ENCODE measurements at regions not wholly inside any gene's neighbourhood (a gene's known extent, or its start where the extent isn't known, plus 50 kb on each side); places are given as distances from the start of the nearest gene placed in this dataset.
"Not testable (repeated sequence)": the region's sequence is repeated elsewhere in the genome, so short reads cannot be mapped to it uniquely, and the experiment has no call there.

DNA sequence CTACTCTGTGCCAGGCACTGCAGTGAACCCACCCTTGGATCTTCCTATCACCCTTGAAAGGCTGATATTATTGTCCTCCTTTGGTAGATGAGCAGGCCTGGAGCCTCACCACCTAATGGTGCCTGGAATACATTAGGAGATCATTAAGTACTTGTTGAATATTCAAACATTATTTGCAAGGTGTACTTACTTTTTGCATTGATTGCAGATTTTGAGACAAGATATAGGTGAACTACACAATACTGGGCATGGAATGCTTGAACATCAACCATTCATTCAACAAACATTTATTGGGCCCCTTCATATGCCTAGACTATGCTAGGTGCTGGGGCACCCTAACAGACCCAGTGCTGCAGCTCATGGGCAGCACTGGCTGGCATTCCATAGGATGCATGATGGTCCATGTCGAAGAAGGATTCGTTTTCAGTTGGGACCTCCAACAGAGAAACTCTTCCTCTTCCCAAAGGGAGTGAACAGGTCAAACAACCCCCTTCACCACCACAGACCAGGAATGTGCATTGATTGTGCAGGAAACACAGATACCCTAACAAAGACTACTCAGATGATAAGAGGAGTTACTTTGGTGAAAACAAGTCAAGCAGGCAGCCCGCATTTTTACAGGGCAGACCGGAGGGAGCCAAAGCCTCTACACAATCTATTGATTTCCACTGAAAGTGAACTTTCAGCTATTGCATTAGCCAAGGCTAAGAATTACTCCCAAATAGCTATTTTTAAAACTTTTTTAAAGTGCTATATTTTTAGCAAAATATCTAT, 149.6 kb upstream of the SH3BP4 start:
- no peak for DNase-seq (ENCODE audit: low read depth, low spot score)

DNA sequence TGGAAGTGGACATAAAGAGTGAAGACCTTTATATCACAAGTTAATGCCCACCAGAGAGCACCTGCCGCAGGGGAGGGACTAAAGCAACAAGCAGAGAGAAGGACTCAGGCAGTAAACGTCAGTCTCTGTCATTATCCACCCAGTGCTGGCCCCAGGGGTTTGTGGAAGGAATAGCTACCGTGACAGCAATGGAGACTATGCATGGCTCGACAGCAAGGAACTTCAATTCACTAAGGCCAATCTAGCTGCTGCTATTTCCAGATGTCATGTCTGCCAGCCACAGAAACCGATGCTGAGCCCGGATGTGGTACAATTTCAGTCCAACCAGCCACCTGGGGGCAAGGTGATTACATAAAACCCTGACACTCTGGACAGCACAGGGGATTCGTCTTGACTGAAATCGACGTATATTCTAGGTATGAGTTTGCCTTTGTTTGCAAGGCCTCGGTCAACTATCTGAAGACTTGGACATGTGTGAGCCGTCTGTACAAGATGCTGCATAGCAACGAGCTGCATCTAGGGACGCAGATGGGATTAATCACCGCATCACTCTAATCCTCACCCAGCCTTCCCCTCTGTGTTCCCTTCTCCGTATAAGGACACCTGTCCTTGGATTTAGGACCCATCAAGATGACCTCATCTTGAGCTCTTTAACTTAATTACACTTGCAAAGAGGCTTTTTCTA, 154.1 kb upstream of the SH3BP4 start:
- no peak for DNase-seq (ENCODE audit: low read depth, low spot score)

DNA sequence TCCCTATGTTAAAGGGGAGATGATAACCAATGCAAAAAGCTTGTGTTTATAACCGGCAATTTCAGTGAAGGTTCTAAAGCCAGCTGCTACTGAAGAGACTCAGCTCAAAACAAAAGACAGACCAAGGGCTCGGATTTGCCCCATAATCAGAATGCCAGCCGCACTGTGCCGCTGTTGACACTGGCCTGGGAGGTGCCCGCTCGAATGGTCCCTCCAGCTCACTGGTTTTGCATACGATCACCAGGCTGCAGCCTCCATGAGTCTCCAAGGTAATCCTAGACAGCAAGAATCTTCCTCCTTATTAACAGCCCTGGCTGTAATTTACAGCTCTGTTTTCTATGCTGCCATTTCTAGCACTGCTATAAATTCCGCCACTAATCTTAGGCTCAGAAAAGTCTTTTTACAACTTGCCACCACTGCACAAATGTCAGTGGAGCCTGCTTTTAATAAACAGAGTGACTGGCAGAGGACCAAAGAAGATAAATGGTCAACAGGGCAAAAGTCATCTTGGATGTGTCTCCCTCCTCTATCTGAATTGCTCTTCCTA, 155.7 kb upstream of the SH3BP4 start:
- no peak for DNase-seq (ENCODE audit: low read depth, low spot score)

DNA sequence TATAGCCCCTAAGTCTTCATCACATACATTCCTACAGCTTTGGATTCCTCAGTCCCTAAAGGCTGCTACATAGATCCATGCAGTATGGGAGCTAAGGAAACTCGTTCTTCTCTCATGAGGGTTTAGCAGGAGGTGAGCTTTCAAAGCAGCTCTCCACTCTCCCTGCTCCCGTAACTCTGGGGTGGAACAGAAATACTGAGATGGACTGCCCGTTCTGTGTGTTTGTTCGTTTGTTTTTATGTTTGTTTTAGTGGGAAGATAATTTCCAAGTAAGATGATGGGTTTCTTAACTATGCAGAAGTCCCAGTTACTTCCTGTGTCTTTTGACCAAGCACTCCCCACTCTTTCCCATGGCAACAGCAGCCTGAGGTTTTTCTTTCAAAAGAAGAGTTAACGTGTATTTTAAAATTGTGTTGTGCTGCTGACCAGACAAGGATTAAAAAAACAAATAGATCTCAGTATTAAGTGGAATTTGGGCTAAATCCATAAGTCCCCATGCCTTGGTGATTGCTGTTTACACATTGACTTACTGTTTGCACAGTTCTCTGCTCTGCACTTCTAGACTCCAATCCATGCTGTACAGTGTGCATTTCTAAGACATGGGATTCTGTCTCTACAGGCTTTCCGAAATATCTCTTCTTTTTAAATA, 156.4 kb upstream of the SH3BP4 start:
- no peak for DNase-seq (ENCODE audit: low read depth, low spot score)

DNA sequence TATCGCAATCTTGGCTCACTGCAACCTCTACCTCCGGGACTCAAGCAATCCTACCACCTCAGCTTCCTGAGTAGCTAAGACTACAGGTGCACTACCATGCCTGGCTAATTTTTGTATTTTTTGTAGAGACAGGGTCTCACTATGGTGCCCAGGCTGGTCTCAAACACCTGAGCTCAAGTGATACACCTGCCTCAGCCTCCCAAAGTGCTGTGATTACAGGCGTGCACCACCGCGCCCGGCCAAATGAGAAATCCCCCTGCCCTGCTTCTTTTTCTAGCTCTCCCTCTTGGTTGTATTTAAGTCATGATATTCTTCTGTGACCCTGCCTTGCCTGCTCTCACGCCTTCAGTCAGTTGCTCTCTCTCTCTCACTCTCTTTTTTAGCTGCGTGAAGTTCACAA, 157.0 kb upstream of the SH3BP4 start:
- DNase-seq (ENCODE audit: low read depth, low spot score), result no peak

DNA sequence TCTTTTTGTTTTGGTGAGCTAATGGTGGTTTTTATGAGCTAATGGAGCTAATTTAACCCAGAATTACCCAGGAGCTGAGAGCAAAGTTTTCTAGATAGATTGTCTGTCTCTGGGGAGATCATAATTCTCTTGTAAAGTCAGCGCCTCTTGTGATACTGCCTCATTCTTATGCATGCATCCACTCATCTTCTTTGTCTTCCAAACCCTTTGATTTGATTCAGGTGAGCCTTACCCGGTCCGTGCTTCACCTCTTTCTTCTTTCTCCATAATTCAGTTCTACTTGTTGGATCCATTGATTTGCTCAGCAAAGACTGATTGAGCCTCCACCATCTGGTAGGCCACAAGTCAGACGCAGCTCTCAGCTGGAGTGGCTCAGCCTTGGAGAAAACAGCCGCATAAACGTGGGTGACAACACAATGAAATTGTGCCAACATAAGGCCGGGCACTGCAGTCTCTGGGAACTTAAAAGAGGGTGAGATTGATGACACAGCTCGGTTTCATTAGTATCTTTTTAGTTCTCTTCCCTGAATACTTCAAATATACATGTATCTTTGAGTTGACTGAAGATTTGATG, 158.5 kb upstream of the SH3BP4 start:
- DNase-seq (ENCODE audit: low read depth, low spot score), result no peak

DNA sequence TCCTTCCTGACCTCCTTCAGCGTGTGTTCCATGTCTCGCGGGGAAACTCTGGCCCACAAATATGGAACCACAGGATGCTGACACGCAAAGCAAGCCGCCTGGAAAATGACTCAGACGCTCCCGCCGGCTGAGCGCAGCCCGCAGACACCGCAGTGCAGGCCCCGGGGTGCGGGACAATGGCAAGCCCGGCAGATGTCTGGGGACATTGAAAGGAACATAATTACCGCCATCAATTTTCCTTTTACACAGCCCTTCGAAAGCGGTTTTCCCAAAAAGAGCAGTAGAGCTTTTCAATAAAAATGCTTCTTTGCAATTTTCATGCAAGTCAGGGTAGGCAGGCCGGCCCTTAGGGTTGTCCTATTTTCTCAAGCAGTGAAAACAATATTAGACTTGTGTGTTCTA, 159.2 kb upstream of the SH3BP4 start:
- no peak for DNase-seq (ENCODE audit: low read depth, low spot score)

DNA sequence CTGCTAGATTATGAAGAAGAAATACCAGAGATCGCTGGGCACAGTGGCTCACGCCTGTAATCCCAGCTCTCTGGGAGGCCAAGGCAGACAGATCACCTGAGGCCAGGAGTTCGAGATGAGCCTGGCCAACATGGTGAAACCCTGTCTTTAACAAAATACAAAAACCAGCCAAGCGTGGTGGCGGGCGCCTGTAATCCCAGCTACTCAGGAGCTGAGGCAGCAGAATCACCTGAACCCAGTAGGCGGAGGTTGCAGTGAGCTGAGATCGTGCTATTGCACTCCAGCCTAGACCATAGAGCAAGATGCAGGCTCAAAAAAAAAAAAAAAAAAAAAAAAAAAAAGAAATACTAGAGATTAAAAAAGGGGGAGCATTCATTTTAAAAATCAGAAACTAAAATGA, 159.7 kb upstream of the SH3BP4 start:
- DNase-seq (ENCODE audit: low read depth, low spot score), result not testable (repeated sequence)

DNA sequence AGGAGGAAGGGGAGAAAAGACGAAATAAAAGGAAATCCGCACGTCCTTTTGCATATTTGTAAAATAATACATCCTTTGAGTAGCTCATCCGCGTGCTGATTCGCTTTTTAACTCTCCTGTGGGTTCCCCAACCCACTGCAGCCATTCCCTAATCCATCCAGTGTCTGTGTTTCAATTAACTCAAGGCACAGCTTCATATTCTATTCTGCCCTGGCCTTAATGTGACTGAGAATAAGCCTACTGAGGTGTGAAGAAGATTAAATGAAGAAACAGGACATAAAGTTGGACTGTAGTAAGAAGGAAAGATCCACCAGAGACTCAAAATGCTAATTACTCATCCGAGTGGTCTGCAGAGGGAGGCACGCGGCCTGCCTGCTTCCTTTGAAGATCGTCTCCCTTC, 161.4 kb upstream of the SH3BP4 start:
- DNase-seq (ENCODE audit: low read depth, low spot score), result no peak

DNA sequence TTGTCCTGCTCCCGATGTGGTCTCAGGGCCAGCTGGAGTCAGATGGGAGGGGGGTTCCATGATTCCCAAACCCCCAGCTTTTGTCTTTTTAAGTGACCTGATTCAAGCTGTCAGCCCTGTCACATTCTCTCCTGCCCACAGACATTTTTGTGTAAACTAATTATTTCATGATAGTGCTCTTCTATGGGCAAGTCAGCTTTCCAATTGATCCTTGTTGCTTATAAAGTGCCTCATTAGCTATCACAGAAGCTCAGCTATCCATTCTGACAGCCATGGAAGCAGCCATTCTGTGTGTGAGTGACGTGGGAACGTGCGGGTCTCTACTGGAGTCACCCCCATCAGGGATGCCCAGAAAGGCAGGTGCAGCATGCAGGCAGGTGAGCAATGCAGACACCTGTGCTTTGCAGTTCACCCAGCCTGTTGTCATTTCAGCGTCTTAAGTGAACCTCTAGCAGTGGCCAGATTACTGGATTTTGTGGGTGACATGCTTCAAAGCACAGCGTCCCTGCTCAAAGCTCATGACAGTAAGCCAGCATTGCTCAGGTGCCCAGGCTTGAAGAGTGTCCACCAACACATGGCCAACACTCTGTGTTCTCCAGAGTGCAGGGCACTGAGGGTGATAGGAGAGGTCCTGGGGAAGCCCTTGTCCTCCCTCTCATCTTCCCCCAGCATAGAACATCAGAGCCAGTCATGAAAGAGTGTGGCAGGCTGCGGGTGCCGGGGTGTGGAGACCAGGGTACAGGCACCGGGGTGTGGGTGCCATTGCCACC, 162.1 kb upstream of the SH3BP4 start:
- no peak for DNase-seq (ENCODE audit: low read depth, low spot score)

DNA sequence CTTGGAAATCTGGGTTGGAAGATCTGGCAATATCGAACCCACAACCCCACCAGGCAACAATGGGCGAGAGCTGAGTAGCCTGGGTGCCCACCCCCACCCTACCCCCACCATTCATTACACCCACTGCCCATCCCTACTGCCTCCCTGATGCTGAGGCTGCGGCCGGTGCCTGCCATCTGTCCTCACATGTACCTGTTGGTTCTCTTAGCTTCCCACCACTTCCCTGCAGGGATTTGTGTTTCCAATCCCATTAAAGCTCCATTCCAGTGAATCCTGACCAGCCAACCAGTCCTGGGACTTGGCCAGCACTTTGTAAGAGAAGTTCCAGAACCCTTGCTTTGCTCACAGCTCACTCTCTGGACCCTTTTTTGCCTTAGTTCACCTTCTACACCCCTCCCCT, 163.0 kb upstream of the SH3BP4 start:
- DNase-seq (ENCODE audit: low read depth, low spot score), result no peak

DNA sequence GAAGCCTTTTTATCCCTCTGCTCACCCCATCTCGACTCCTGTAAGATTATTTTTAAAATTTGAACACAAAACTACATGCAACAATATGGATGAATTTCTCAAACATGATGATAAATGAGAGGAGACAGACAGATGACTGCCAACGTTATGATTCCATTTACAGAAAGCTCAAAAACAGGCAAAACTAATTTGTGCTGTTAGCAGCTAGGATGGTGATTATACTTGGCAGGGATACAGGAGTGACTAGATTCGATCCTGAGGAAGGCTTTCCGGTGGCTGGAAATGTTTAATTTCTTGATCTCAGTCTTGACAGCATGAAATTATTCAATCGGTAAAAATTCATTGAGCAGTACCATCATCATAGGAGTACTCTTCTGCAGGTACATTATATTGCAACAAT, 163.4 kb upstream of the SH3BP4 start:
- DNase-seq (ENCODE audit: low read depth, low spot score), result no peak

DNA sequence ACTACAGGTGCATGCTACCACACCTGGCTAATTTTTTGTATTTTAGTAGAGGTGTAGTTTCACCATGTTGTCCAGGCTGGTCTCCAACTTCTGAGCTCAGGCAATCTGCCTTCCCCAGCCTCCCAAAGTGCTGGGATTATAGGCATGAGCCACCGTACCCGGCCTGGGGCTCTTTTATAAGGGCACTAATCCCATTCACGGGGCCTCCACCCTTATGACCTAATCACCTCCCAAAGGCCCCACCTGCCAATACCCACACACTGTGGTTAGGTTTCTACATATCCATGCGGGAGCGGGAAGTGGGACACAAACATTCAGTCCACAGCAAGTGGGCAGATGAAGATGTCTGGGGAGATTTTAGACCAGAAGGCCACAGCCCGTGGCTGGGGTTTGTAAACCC, 164.7 kb upstream of the SH3BP4 start:
- DNase-seq (ENCODE audit: low read depth, low spot score), result no peak

DNA sequence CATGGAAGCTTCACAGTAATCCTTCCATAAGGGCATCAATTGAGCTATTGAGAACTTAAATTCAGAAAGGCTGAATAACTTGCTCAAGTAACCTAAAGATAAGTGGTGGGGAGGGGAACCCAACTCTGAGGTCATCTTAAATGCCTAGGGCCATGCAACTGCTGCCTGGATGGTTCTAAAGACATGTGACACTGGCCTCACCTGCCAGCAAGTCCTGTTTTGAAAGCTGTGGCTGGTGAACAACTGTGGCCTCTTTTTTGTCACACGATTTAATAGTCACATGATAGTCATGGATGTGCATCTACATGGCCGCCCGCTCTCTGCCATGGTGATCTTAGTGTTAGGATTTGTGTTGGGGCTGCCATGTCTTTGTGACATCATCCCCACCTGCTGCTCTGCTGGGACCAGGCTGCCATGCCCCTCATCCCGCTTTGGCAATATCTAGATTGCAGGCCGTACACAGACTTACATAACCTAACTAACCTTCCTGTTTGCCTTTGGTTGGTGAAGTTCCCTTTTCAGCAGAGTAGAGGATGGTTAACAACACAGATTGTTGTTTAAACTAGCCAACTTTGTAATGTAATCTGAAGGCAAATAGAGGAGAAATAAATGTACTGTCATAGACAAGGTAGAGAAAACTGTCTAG, 177.9 kb upstream of the SH3BP4 start:
- no peak for DNase-seq (ENCODE audit: low read depth, low spot score)

DNA sequence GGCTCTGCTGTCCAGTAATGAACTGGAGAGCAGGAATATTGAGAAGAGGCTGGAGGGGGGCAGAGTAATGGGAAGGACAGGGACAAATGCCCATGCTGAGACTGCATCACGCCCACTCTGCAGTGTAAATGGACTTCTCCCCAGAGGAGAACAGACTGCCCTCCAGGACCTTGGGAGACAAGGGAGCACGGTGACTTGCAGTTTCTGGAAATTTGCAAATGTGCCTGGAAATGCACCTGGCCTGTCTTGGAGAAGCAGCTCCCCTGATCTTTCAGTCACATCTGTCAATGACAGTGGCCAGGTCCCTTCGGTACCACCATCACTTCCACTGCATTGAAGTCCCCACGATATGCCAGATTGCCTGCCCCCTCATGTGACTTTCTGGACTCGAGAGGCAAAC, 178.7 kb upstream of the SH3BP4 start:
- DNase-seq (ENCODE audit: low read depth, low spot score), result no peak

DNA sequence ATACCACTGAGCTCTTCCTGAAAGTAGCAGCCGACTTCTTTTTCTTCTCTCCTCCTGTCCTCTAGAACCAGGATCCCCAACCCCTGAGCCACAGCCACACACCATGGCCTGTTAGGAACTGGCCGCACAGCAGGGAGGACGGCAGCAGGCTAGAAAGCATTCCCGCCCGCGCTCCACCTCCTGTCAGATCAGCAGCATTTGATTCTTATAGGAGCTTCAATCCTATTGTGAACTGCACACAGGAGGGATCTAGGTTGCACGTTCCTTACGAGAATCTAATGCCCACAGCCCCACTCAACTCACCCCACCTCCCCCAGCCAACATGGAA, 179.1 kb upstream of the SH3BP4 start:
- no peak for DNase-seq (ENCODE audit: low read depth, low spot score)

DNA sequence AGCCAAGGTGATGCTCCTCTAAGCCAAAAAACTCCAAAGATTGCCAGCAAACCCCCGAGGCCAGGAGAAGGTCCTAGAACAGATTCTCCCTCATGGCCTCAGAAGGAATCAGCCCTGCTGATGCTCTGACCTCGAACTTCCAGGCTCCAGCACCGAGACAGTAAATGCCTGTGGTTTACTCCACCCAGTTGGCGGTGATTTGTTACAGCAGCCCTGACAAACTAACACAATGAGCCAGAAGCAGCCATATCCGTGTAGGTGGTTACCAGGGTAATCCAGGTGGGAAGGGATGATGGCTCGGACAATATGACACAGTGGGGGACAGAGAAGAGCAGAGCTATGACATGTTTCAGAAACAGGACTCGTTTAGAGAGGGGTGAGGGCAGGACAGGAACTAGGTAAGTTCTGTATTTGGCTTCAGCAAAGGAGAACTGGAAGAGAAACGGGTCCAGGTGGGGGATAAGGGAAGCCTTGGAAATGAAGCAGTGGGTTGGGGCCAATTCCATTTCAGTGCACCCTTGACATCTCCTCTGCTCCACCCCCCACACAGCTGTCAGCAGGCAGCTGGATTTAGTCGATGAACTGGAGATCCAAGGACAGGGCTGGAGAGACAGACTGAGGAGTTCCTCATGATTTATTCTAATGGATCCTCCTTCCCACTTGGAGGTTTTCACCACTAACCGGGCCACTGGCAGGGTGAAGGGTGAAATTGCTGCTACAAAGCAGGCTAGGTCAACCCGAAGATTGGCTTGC, 179.7 kb upstream of the SH3BP4 start:
- DNase-seq (ENCODE audit: low read depth, low spot score), result no peak

DNA sequence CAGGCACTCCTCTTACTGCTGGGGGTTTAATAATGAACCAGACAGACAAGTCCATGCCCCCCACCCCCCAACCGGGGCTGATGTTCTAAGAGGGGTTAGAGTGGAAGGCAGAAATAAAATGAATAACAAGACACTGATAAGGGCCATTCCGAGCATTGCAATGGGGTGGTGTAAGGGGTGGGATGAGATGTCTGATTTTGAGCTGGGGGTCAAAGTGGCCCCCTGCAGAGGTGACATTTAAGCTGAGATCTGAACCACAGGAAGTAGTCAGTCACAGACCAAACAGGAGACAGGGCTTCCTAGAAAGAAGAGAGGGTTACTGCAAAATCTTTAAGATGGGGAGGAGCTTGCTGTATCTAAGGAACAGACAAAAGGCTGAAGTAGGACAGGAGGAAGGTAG, 180.6 kb upstream of the SH3BP4 start:
- no peak for DNase-seq (ENCODE audit: low read depth, low spot score)

DNA sequence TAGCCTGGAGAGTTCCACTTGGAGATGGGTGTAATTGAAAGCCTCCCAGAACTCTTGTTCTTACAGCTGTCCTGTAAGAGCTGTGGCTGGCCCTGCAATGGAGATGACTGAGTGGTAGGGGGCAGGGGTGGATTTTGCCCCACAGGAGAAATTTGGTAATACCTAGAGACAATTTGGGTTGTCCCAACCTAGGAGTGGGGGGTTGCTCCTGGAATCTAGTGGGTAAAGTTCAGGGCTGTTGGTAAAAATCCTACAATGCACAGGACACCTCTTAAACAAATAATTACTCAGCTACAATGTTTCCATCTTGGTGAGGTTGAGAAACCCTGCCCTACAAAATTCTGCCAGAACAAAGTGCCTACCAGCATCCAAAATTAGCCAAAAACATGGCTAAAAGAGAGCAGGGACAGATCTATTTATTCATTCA, 181.1 kb upstream of the SH3BP4 start:
- DNase-seq (ENCODE audit: low read depth, low spot score), result no peak

DNA sequence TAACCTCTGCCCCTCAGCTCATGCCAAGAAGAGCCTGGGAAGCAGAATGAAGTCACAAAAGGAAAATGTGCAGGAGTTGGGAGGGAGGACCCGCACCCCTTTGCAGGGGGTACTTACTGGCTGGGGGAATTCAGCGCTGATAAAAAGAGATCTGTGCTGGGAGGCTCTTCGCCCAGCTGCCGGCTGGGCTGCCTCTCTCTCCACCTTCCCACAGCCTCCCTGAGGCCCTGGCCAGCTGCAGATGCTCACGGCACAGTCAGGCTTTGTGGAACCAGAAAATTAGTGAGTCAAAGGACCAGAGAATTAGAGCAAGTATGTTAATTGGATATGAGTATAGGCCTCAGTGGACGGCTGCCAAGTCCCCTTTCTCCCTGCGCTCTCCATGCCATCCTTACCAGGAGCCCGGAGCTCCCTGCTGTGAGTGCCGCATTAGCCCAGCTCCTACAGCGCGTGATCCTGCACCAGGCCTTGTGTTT, 181.7 kb upstream of the SH3BP4 start:
- no peak for DNase-seq (ENCODE audit: low read depth, low spot score)
